Glutamatergic neuron (in vitro differentiated cells): ENCODE measurements at regions not wholly inside any gene's neighbourhood (a gene's known extent, or its start where the extent isn't known, plus 50 kb on each side); places are given as distances from the start of the nearest gene placed in this dataset.

Source experiments
- DNase-seq: peaks from one replicate; pipeline ENCODE4 v3.0.0; 2022
- H3K27ac Mint-ChIP-seq: one replicate; pipeline ENCODE4 v1.8.0; 2020; ENCODE audit warnings: mild to moderate bottlenecking, mixed read lengths, inconsistent platforms; ENCODE audit not compliant: unreplicated experiment
- H3K27me3 Mint-ChIP-seq: one replicate; pipeline ENCODE4 v1.8.0; 2020; ENCODE audit warnings: mild to moderate bottlenecking, moderate library complexity, mixed read lengths, inconsistent platforms; ENCODE audit not compliant: unreplicated experiment
- H3K36me3 Mint-ChIP-seq: one replicate; pipeline ENCODE4 v1.8.0; 2020; ENCODE audit warnings: mild to moderate bottlenecking, mixed read lengths, inconsistent platforms; ENCODE audit not compliant: unreplicated experiment
- H3K4me1 Mint-ChIP-seq: one replicate; pipeline ENCODE4 v1.8.0; 2020; ENCODE audit warnings: mild to moderate bottlenecking, low read depth, mixed read lengths, inconsistent platforms; ENCODE audit not compliant: unreplicated experiment
- H3K4me3 Mint-ChIP-seq: one replicate; pipeline ENCODE4 v1.8.0; 2020; ENCODE audit warnings: mild to moderate bottlenecking, mixed read lengths, inconsistent platforms; ENCODE audit not compliant: unreplicated experiment
- H3K9me3 Mint-ChIP-seq: one replicate; pipeline ENCODE4 v1.8.0; 2020; ENCODE audit warnings: mild to moderate bottlenecking, moderate library complexity, mixed read lengths, inconsistent platforms; ENCODE audit not compliant: unreplicated experiment
- TF ChIP-seq, protein P1 (sequence below): fragments of 200-600 bp; sonication (generic); IDR thresholded peaks from one replicate; pipeline ENCODE4 v1.5.0; 2021; ENCODE audit not compliant: partially characterized antibody, unreplicated experiment

DNA sequence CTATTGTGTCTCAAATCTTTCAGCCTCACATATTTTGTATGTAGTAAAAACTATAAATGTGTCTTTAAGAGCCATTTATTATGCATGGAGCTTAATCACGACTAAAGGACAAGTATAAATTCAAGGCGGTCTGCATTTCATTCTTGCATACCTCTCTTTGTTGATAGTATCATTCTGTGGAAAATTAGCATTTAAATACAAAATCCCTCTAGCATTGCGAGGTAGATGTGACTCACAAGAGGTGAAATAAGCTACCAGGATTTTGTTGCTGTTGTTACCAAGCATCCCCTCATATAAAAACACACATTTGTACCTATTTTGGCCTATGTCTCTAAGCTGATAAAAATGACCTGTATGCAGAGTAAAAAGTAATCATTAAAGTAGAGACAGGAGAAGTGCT, 537.4 kb upstream of the LUZP2 start:
- no peaks in the 10 kb centered on the region for H3K4me1 Mint-ChIP-seq
- no peak overlapping the region for H3K4me3 Mint-ChIP-seq
- TF ChIP-seq, protein P1, sequence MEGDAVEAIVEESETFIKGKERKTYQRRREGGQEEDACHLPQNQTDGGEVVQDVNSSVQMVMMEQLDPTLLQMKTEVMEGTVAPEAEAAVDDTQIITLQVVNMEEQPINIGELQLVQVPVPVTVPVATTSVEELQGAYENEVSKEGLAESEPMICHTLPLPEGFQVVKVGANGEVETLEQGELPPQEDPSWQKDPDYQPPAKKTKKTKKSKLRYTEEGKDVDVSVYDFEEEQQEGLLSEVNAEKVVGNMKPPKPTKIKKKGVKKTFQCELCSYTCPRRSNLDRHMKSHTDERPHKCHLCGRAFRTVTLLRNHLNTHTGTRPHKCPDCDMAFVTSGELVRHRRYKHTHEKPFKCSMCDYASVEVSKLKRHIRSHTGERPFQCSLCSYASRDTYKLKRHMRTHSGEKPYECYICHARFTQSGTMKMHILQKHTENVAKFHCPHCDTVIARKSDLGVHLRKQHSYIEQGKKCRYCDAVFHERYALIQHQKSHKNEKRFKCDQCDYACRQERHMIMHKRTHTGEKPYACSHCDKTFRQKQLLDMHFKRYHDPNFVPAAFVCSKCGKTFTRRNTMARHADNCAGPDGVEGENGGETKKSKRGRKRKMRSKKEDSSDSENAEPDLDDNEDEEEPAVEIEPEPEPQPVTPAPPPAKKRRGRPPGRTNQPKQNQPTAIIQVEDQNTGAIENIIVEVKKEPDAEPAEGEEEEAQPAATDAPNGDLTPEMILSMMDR, result no peak
- DNase-seq, result no peak
- no peak overlapping the region for H3K27ac Mint-ChIP-seq
- no peaks in the 10 kb centered on the region for H3K27me3 Mint-ChIP-seq
- no peaks in the 10 kb centered on the region for H3K36me3 Mint-ChIP-seq
- H3K9me3 Mint-ChIP-seq, result no peaks in the 10 kb centered on the region

DNA sequence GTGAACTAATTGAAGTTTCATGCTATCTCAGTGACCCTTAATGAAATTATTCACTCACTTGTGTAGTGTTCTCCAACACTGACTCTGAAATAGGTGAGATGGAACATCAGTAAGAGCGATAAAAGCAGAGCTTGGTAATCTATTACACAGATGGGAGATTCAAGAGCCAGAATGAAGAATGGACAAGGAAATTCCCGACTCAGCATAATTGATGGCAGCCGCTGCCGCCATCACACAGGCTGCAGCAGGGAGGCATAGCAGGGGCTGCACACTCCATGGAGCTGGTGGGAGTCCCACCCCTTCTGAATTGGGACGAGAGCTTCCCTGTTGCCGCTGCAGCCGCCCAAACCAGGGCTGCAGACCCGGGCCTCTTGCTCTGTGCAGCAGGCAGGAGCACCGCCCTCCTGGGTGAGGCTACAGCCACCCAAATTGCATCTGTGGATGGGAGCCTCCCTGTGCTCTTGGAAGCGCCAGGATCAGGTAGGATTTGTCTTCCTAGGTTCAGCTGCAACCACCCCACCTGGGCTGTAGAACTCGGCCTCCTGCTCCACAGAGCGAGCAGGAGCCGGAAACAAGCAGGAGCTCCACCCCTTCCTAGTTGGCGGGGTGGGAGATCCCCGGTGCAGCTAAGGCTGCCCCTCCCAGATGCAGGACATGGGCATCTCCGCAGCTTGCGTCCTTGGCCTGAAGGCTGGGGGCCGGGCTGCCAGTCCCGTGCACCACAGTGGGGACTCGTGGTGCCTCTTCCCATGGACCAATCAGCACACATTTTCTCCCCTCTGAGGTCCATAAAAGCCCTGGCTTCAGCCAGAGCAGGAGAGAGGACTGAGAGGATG, 535.1 kb upstream of the LUZP2 start:
- Mint-ChIP-seq H3K4me3 (no peak overlapping the region), H3K27ac (no peak overlapping the region), H3K9me3 (no peaks in the 10 kb centered on the region), H3K36me3 (no peaks in the 10 kb centered on the region), H3K27me3 (no peaks in the 10 kb centered on the region), H3K4me1 (no peaks in the 10 kb centered on the region)
- TF ChIP-seq, protein P1, result no peak
- DNase-seq, result no peak

DNA sequence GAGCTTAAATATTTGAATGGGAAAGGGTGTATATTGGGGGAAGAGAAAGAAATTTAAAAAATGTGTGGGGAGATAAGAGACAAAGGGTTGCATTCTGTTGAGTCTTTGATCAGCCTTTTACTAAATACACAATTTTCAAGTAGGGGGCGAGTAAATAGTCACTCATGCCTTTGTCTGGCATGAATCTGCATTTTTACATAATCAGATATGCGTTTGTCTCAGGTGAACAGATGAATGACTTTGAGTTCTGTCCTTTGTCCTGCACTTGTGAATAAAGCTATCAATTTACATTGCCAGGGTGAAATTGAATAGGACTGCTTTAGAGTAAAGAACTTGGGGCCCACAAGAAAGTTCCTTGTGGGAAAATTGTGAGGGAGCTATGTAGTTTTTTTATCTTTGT, 523.6 kb upstream of the LUZP2 start:
- H3K27ac Mint-ChIP-seq, result no peak overlapping the region

DNA sequence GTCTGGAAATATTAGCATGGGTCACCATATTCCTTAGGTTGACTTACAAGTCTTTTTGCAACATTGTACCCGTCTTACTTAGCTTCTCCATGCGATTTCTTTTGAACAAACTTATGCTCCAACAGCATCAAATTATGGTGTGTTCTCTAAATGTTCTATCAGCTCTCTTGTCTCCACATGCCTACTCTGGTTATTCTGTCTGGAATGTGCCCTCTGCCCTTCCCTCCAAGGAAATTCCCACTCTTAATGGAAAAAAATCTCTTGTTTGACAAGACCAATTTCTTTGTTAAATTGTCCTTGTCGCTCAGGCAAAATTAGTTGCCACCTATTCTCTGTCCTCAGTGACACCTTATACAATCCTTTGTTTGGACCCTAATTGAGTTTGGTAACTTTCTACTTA, 522.8 kb upstream of the LUZP2 start:
- Mint-ChIP-seq H3K27ac (no peak overlapping the region), H3K36me3 (no peaks in the 10 kb centered on the region), H3K4me3 (no peak overlapping the region), H3K4me1 (no peaks in the 10 kb centered on the region), H3K27me3 (no peaks in the 10 kb centered on the region), H3K9me3 (no peaks in the 10 kb centered on the region)
- no peak for DNase-seq
- TF ChIP-seq, protein P1, result no peak

More for the DNA sequence above, 523.6 kb upstream of the LUZP2 start:
- DNase-seq, result no peak
- Mint-ChIP-seq H3K4me1 (no peaks in the 10 kb centered on the region), H3K4me3 (no peak overlapping the region), H3K9me3 (no peaks in the 10 kb centered on the region), H3K27me3 (no peaks in the 10 kb centered on the region), H3K36me3 (no peaks in the 10 kb centered on the region)
- TF ChIP-seq, protein P1, result no peak

DNA sequence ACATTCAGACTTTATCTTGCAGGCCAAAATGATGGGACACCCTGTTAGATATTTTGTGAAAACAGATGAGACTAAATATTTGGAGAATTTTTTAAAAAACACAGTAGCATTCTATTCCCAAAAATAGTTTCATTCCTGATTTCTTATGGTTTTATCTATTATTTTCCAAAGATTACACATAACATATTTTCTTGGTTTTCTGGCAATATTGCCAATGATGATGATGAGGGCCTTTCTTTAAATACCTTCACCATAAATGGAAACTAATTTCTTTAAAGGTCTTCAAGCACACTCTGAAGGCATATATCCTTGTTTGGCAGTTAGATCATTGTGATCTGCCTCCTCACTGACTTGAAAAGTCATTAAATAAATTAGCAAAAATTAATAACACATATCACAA, 522.3 kb upstream of the LUZP2 start:
- TF ChIP-seq, protein P1, result no peak
- no peak overlapping the region for H3K27ac Mint-ChIP-seq
- H3K4me3 Mint-ChIP-seq, result no peak overlapping the region
- DNase-seq, result no peak
- no peaks in the 10 kb centered on the region for H3K27me3 Mint-ChIP-seq
- H3K36me3 Mint-ChIP-seq, result no peaks in the 10 kb centered on the region
- H3K9me3 Mint-ChIP-seq, result no peaks in the 10 kb centered on the region
- H3K4me1 Mint-ChIP-seq, result no peaks in the 10 kb centered on the region
